ENCODE measurements at regions not wholly inside any gene's neighbourhood (a gene's known extent, or its start where the extent isn't known, plus 50 kb on each side); places are given as distances from the start of the nearest gene placed in this dataset.

DNA sequence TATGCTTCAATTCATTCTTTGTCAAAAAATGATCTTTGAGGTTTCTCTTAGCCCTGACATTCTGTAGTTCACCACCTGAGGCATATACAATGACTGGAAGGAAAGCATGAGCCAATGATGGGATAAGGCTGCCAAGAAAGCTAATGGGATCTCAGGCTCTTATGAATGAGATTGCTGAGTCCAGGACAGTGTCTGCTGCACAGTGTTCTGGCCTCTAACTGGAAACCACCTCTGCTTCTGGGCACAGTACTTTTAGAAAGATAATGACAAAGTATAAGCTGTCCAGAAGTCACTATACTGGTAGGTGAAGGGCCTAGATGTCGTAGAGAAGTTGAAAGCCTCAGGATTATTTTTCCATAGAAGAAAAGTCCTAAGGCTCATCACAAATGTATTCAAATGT lies 69.1 kb upstream of the PAPPA start:
- no peak for FAIRE-seq
- no peaks in the 10 kb centered on the region for H3K4me1 ChIP-seq
- H3K4me3 ChIP-seq = no peak overlapping the region
- no peak overlapping the region for H3K27ac ChIP-seq
- TF ChIP-seq, protein P1, sequence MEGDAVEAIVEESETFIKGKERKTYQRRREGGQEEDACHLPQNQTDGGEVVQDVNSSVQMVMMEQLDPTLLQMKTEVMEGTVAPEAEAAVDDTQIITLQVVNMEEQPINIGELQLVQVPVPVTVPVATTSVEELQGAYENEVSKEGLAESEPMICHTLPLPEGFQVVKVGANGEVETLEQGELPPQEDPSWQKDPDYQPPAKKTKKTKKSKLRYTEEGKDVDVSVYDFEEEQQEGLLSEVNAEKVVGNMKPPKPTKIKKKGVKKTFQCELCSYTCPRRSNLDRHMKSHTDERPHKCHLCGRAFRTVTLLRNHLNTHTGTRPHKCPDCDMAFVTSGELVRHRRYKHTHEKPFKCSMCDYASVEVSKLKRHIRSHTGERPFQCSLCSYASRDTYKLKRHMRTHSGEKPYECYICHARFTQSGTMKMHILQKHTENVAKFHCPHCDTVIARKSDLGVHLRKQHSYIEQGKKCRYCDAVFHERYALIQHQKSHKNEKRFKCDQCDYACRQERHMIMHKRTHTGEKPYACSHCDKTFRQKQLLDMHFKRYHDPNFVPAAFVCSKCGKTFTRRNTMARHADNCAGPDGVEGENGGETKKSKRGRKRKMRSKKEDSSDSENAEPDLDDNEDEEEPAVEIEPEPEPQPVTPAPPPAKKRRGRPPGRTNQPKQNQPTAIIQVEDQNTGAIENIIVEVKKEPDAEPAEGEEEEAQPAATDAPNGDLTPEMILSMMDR (IDR thresholded peaks at IDR 0.05) = no peak
- intact Hi-C loops (cut with DNase I) = no loop called here
- H3K36me3 ChIP-seq = no peaks in the 10 kb centered on the region
- no peak for ATAC-seq
- no peak for DNase-seq
- 52 to 73% methylated on average over 1 of the region's 1 CpG for WGBS, 2 donors
- no peaks in the 10 kb centered on the region for H3K27me3 ChIP-seq
- H3K9me3 ChIP-seq = no peaks in the 10 kb centered on the region

DNA sequence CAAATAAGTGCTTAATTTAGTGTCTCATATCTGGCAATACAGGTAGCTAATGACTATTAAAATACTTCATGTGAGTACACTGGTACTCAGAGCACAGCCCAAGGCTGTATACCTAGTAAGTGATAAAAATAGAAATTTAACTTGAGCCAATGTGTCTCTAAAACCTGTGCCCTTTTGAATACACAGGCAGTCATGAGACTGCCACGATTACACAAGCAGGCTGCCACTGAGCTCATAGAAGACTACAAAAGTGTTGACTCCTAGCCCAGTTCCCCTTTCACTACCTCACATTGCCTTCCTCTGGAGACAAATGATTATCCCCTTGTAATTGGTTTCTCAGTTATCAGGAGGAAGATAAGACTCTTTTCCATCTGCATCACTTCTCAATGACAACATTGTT lies 66.3 kb upstream of the PAPPA start:
- H3K27me3 ChIP-seq = no peaks in the 10 kb centered on the region
- no peak overlapping the region for H3K27ac ChIP-seq
- no peak overlapping the region for H3K4me3 ChIP-seq
- H3K4me1 ChIP-seq = no peaks in the 10 kb centered on the region
- intact Hi-C loops (cut with DNase I) = no loop called here
- no peaks in the 10 kb centered on the region for H3K9me3 ChIP-seq
- ATAC-seq (peak in 3 of 4 donors; percentile 19 to 60 (median 52)), DNase-seq (no peak), FAIRE-seq (no peak)
- 13 to 18% methylated on average over 1 of the region's 1 CpG for WGBS, 2 donors
- H3K36me3 ChIP-seq = no peaks in the 10 kb centered on the region
- TF ChIP-seq, protein P1 (IDR thresholded peaks at IDR 0.05) = no peak

DNA sequence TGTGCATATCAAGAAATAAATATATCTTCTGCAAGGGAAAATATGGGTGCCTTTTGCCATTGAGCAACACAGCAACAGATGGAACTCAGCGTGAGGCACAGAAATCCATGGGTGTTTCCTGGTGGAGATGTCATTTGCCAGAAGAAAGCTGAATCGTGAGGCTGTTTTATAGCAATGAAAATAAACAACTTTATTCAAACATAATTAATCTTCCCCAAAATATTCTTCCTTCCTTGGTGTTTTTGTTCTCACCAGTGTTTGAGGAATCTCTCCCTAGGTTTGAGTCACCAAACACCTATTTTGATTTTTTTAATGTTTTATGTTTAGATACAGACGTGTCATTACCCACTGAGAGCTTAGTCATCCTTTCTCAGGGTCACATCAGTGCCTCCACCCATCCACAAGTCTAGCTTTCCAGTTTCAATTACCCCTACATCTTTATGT lies 65.8 kb upstream of the PAPPA start:
- TF ChIP-seq, protein P1 (IDR thresholded peaks at IDR 0.05) = no peak
- Histone ChIP-seq H3K27ac (no peak overlapping the region), H3K9me3 (no peaks in the 10 kb centered on the region), H3K4me3 (no peak overlapping the region), H3K4me1 (no peaks in the 10 kb centered on the region), H3K36me3 (no peaks in the 10 kb centered on the region), H3K27me3 (no peaks in the 10 kb centered on the region)
- no peak for ATAC-seq
- intact Hi-C loops (cut with DNase I) = no loop called here
- 39 to 40% methylated on average over 3 of the region's 3 CpGs for WGBS, 2 donors
- DNase-seq = no peak
- no peak for FAIRE-seq

DNA sequence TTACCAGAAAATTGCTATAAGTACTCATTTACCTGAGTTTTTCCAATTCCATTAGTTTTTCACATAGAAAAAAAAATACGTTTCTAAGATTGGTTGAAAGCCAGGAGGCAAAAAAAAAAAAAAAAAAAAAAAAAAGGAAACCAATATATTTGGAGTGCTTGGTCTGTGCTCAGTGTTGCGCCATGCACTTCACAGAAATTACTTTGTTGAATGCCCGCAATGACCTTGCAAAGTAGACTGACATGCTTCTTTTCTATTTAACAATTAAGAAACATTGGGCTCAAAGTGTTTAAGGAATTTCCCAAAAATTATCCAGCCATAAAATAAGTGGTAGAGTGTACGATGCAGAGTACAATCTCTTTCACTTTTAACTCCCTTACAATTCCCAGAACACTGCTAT lies 65.2 kb upstream of the PAPPA start:
- Histone ChIP-seq H3K36me3 (no peaks in the 10 kb centered on the region), H3K27ac (no peak overlapping the region), H3K9me3 (no peaks in the 10 kb centered on the region), H3K27me3 (no peaks in the 10 kb centered on the region), H3K4me1 (no peaks in the 10 kb centered on the region), H3K4me3 (no peak overlapping the region)
- intact Hi-C loops (cut with DNase I) = no loop called here
- DNase-seq (no peak), FAIRE-seq (no peak), ATAC-seq (no peak)
- 67 to 68% methylated on average over 4 of the region's 4 CpGs for WGBS, 2 donors
- TF ChIP-seq, protein P1 (IDR thresholded peaks at IDR 0.05) = no peak

DNA sequence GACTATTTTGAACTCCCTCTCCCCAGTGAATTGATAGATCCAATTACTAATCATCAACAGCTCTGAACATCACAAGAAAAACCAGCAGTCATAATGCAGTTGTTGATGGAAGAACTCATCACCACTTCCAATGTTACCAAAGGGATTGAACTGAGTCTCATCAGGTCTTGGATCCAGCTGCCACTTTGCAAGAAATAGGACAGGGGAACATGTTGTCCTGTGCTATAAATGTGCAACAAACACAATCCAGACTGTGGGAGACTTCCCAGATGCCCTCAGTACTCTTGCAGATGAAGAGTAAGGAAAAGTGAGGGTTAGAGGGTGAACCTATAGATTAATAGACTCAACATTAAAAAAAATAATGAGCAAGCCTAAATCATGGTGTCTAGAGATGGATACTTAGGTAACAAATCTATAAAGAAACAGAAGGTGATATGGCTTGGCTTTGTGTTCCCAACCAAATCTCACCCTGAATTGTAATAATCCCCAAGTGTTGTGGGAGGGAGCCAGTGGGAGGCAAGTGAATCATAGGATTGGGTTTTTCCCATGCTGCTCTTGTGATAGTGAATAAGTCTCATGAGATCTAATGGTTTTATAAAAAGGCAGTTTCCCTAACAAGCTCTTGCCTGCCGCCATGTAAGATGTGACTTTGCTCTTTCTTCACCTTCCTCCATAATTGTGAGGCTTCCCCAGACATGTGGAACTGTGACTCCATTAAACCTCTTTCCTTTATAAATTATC lies 63.4 kb upstream of the PAPPA start:
- TF ChIP-seq, protein P1 (IDR thresholded peaks at IDR 0.05) = no peak
- no peak for FAIRE-seq
- 88% methylated on average over 1 of the region's 1 CpG for WGBS, 2 donors
- Histone ChIP-seq H3K36me3 (no peaks in the 10 kb centered on the region), H3K9me3 (no peaks in the 10 kb centered on the region), H3K27me3 (no peaks in the 10 kb centered on the region), H3K4me1 (no peaks in the 10 kb centered on the region), H3K27ac (no peak overlapping the region), H3K4me3 (no peak overlapping the region)
- intact Hi-C loops (cut with DNase I) = no loop called here
- ATAC-seq = no peak
- no peak for DNase-seq
